ENCODE measurements at regions not wholly inside any gene's neighbourhood (a gene's known extent, or its start where the extent isn't known, plus 50 kb on each side); places are given as distances from the start of the nearest gene placed in this dataset.

DNA sequence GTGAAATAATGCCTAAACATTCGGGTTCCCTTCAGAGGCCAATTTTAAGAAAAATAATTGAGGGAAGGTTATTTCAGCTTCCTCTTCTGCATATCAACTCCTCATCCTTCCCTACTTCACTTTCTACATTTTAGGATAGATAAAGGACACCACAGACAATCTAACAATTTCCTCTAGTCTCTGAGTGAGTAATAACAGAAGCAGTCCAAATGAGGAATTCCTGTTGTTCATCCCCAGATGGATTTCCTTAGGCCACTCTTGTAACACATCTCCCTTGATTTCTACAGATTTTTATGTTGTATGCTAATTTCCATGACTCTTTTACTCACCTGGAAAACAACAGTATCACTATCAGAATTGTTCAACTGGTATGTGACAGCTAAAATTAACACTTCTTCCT, 87.7 kb upstream of the LYPLAL1 start:
- POLR2A ChIA-PET, result no interaction called here
- CTCF ChIA-PET (ENCODE audit: unreplicated experiment), result no interaction called here
- H3K79me2 ChIP-seq (ENCODE audit: insufficient read depth, low read depth, low read length), result no peaks in the 10 kb centered on the region
- intact Hi-C loops (cut with micrococcal nuclease; ENCODE audit: unreplicated experiment), result no loop called here
- H3K4me1 ChIP-seq (ENCODE audit: insufficient read depth, low read length, poor library complexity, severe bottlenecking), result peaks cover 11% of the 10 kb centered on the region
- TF ChIP-seq, protein P1, sequence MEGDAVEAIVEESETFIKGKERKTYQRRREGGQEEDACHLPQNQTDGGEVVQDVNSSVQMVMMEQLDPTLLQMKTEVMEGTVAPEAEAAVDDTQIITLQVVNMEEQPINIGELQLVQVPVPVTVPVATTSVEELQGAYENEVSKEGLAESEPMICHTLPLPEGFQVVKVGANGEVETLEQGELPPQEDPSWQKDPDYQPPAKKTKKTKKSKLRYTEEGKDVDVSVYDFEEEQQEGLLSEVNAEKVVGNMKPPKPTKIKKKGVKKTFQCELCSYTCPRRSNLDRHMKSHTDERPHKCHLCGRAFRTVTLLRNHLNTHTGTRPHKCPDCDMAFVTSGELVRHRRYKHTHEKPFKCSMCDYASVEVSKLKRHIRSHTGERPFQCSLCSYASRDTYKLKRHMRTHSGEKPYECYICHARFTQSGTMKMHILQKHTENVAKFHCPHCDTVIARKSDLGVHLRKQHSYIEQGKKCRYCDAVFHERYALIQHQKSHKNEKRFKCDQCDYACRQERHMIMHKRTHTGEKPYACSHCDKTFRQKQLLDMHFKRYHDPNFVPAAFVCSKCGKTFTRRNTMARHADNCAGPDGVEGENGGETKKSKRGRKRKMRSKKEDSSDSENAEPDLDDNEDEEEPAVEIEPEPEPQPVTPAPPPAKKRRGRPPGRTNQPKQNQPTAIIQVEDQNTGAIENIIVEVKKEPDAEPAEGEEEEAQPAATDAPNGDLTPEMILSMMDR (conservative IDR thresholded peaks at IDR 0.05; ENCODE audit: low read length), result no peak
- no peak for TF ChIP-seq EZH2phosphoT487 (IDR thresholded peaks at IDR 0.05; ENCODE audit: borderline replicate concordance, low read depth, low read length)
- H3K27ac ChIP-seq (ENCODE audit: low read depth, low read length, poor library complexity, severe bottlenecking), result no peak overlapping the region
- no peak for DNase-seq (ENCODE audit: low spot score)
- no peaks in the 10 kb centered on the region for H3K36me3 ChIP-seq (ENCODE audit: insufficient read depth, low read length)
- no peak overlapping the region for H3K4me3 ChIP-seq (ENCODE audit: low read depth, low read length, poor library complexity, severe bottlenecking)
- H4K20me1 ChIP-seq (ENCODE audit: insufficient read depth, low read length), result no peaks in the 10 kb centered on the region
- BruUV-seq (replicated peaks), result no TSS peak
- no peak overlapping the region for H2AFZ ChIP-seq (ENCODE audit: low read length)
- H3K9me2 ChIP-seq (ENCODE audit: insufficient read depth, low read length), result no peaks in the 10 kb centered on the region
- H3K4me2 ChIP-seq (ENCODE audit: low read length), result no peak overlapping the region
- H3K9me3 ChIP-seq (ENCODE audit: low read length), result no peaks in the 10 kb centered on the region

- H3K79me2 ChIP-seq (ENCODE audit: insufficient read depth, low read depth, low read length), result no peaks in the 10 kb centered on the region
- no peak for DNase-seq (ENCODE audit: low spot score)
- H2AFZ ChIP-seq (ENCODE audit: low read length), result no peak overlapping the region
- peaks cover 12% of the 10 kb centered on the region for H3K4me1 ChIP-seq (ENCODE audit: insufficient read depth, low read length, poor library complexity, severe bottlenecking)
- intact Hi-C loops (cut with micrococcal nuclease; ENCODE audit: unreplicated experiment), result no loop called here
- POLR2A ChIA-PET, result no interaction called here
- CTCF ChIA-PET (ENCODE audit: unreplicated experiment), result no interaction called here
- no peaks in the 10 kb centered on the region for H3K9me3 ChIP-seq (ENCODE audit: low read length)
- no peaks in the 10 kb centered on the region for H4K20me1 ChIP-seq (ENCODE audit: insufficient read depth, low read length)
- no peak overlapping the region for H3K27ac ChIP-seq (ENCODE audit: low read depth, low read length, poor library complexity, severe bottlenecking)
- BruUV-seq (replicated peaks), result no TSS peak
- TF ChIP-seq EZH2phosphoT487 (IDR thresholded peaks at IDR 0.05; ENCODE audit: borderline replicate concordance, low read depth, low read length), result no peak
- TF ChIP-seq, protein P1 (conservative IDR thresholded peaks at IDR 0.05; ENCODE audit: low read length), result no peak
- H3K36me3 ChIP-seq (ENCODE audit: insufficient read depth, low read length), result no peaks in the 10 kb centered on the region
- no peaks in the 10 kb centered on the region for H3K9me2 ChIP-seq (ENCODE audit: insufficient read depth, low read length)
- no peak overlapping the region for H3K4me3 ChIP-seq (ENCODE audit: low read depth, low read length, poor library complexity, severe bottlenecking)
- H3K4me2 ChIP-seq (ENCODE audit: low read length), result no peak overlapping the region
Observed at GRCh38 chr1:219086956-219087469, 86.7 kb upstream of the LYPLAL1 start.

DNA sequence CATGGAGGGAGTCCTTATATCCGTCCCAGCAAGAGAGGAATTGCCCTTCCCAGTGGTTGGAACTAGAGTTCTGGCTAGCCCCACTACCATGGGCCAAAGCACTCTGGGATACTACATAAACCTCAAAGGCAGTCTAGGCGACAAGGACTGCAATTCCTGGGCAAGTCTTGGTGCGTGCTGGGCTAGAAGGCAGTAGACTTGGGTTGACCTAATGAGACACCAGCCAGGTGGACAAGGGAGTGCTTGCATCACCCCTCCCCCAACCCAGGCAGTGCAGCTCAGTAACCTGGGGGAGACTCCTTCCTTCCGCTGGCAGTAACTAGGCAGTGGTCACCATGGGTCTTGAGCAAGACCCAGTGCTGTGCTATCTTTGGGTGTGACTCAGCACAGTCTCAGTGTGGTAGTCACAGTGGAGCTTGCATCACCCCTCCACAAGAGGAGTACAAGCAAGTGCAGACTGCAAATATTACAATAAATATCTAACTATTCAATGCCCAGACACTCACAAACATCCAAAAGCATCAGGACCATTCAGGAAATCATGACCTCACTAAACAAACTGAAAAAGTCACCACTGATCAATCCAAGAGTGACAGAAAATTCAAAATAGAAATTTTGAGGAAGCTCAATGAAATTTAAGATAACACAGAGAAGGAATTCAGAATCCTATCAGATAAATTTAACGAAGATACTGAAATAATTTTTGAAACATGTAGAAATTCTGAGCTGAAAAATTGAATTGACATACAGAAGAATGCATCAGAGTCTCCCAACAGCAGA, 84.7 kb upstream of the LYPLAL1 start:
- Histone ChIP-seq H3K4me3 (ENCODE audit: low read depth, low read length, poor library complexity, severe bottlenecking) (no peak overlapping the region), H3K4me1 (ENCODE audit: insufficient read depth, low read length, poor library complexity, severe bottlenecking) (peaks cover 12% of the 10 kb centered on the region), H3K4me2 (ENCODE audit: low read length) (no peak overlapping the region), H4K20me1 (ENCODE audit: insufficient read depth, low read length) (no peaks in the 10 kb centered on the region), H3K79me2 (ENCODE audit: insufficient read depth, low read depth, low read length) (no peaks in the 10 kb centered on the region), H3K27ac (ENCODE audit: low read depth, low read length, poor library complexity, severe bottlenecking) (no peak overlapping the region), H3K36me3 (ENCODE audit: insufficient read depth, low read length) (no peaks in the 10 kb centered on the region), H2AFZ (ENCODE audit: low read length) (no peak overlapping the region), H3K9me3 (ENCODE audit: low read length) (no peaks in the 10 kb centered on the region), H3K9me2 (ENCODE audit: insufficient read depth, low read length) (no peaks in the 10 kb centered on the region)
- DNase-seq (ENCODE audit: low spot score), result no peak
- ChIA-PET CTCF (ENCODE audit: unreplicated experiment) (no interaction called here), POLR2A (interaction anchor here (1.6 to 2.8 kb wide), 3 partner anchors 10 to 31 kb away, joined by 4 to 11 read pairs (median 7); no protein-coding TSS in a partner anchor)
- BruUV-seq (replicated peaks), result no TSS peak
- intact Hi-C loops (cut with micrococcal nuclease; ENCODE audit: unreplicated experiment), result no loop called here
- TF ChIP-seq, protein P1 (conservative IDR thresholded peaks at IDR 0.05; ENCODE audit: low read length), result no peak
- TF ChIP-seq EZH2phosphoT487 (IDR thresholded peaks at IDR 0.05; ENCODE audit: borderline replicate concordance, low read depth, low read length), result no peak

All from OCI-LY7 (cell line).